ENCODE measurements at regions not wholly inside any gene's neighbourhood (a gene's known extent, or its start where the extent isn't known, plus 50 kb on each side); places are given as distances from the start of the nearest gene placed in this dataset.

DNA sequence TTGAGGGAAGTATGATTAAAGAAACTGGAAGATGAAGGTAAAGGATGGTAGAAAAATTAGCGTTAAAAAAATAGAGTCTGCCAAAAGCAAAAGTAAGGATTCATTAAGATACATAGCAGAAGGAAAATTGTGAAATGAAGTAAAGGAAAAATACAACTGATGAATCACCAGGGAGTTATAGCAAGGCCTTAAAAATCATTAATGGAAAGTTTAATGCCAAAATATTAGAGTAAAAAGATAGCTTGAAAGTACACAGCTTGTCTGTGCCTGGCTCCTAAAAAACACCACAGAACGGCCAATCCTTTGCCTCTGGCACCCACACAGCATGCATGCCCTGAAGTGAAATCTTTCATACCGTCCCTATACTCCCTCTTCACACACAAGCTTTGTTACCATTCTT lies 66.9 kb upstream of the APOBEC4 start:
- TF ChIP-seq, protein P1, sequence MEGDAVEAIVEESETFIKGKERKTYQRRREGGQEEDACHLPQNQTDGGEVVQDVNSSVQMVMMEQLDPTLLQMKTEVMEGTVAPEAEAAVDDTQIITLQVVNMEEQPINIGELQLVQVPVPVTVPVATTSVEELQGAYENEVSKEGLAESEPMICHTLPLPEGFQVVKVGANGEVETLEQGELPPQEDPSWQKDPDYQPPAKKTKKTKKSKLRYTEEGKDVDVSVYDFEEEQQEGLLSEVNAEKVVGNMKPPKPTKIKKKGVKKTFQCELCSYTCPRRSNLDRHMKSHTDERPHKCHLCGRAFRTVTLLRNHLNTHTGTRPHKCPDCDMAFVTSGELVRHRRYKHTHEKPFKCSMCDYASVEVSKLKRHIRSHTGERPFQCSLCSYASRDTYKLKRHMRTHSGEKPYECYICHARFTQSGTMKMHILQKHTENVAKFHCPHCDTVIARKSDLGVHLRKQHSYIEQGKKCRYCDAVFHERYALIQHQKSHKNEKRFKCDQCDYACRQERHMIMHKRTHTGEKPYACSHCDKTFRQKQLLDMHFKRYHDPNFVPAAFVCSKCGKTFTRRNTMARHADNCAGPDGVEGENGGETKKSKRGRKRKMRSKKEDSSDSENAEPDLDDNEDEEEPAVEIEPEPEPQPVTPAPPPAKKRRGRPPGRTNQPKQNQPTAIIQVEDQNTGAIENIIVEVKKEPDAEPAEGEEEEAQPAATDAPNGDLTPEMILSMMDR (IDR thresholded peaks at IDR 0.05), result no peak
- TF ChIP-seq POLR2A (IDR thresholded peaks at IDR 0.05), result no peak

All from thyroid gland (tissue), 4 donors.